Ramos (cell line): ENCODE measurements at regions not wholly inside any gene's neighbourhood (a gene's known extent, or its start where the extent isn't known, plus 50 kb on each side); places are given as distances from the start of the nearest gene placed in this dataset.
"Not testable (repeated sequence)": the region's sequence is repeated elsewhere in the genome, so short reads cannot be mapped to it uniquely, and the experiment has no call there.

Experiments
- in situ Hi-C: fragments of 300-500 bp; cut with MboI; formaldehyde crosslinking; loops from one replicate; pipeline ENCODE4 v1.14.3; 2022; ENCODE audit warnings: low sequenced_read_pairs; ENCODE audit not compliant: unreplicated experiment

- in situ Hi-C loops, result no loop called here
These were observed 222.1 kb downstream of the ZIC5 start for GRCh38 chr13:99749271-99750019.

- in situ Hi-C loops, result no loop called here
These were observed 224.2 kb downstream of the ZIC5 start for GRCh38 chr13:99747403-99747710.

- in situ Hi-C loops, result no loop called here
These were observed 224.7 kb downstream of the ZIC5 start for GRCh38 chr13:99746637-99747402.

GRCh38 chr13:99743094-99743493, 228.5 kb downstream of the ZIC5 start:
- in situ Hi-C loops, result no loop called here

- in situ Hi-C loops, result no loop called here
These were observed 229.6 kb downstream of the ZIC5 start for GRCh38 chr13:99741960-99742359.

GRCh38 chr13:99740251-99740979, 231.2 kb downstream of the ZIC5 start:
- in situ Hi-C loops, result no loop called here

- in situ Hi-C loops, result no loop called here
These were observed 232.9 kb downstream of the ZIC5 start for GRCh38 chr13:99738626-99739025.

GRCh38 chr13:99737481-99738245, 233.9 kb downstream of the ZIC5 start:
- in situ Hi-C loops, result no loop called here

- in situ Hi-C loops, result no loop called here
These were observed 235.0 kb downstream of the ZIC5 start for GRCh38 chr13:99736541-99736940.

GRCh38 chr13:99734013-99734693, 232.9 kb downstream of the TM9SF2 start:
- in situ Hi-C loops, result no loop called here

GRCh38 chr13:99733346-99733745, 232.1 kb downstream of the TM9SF2 start:
- in situ Hi-C loops, result no loop called here

GRCh38 chr13:99731747-99732146, 230.5 kb downstream of the TM9SF2 start:
- in situ Hi-C loops, result no loop called here

GRCh38 chr13:99730403-99730802, 229.1 kb downstream of the TM9SF2 start:
- in situ Hi-C loops, result no loop called here

GRCh38 chr13:99729745-99730144, 228.5 kb downstream of the TM9SF2 start:
- in situ Hi-C loops, result no loop called here

- in situ Hi-C loops, result not testable (repeated sequence)
These were observed 226.4 kb downstream of the TM9SF2 start for GRCh38 chr13:99727651-99728050.

GRCh38 chr13:99726282-99726894, 225.1 kb downstream of the TM9SF2 start:
- in situ Hi-C loops, result no loop called here

- in situ Hi-C loops, result no loop called here
These were observed 224.4 kb downstream of the TM9SF2 start for GRCh38 chr13:99725644-99726043.

- in situ Hi-C loops, result no loop called here
These were observed 223.6 kb downstream of the TM9SF2 start for GRCh38 chr13:99724633-99725517.

GRCh38 chr13:99723878-99724277, 222.6 kb downstream of the TM9SF2 start:
- in situ Hi-C loops, result no loop called here
